Skin epidermis (tissue), 12 donors: ENCODE measurements at regions not wholly inside any gene's neighbourhood (a gene's known extent, or its start where the extent isn't known, plus 50 kb on each side); places are given as distances from the start of the nearest gene placed in this dataset.

ENCODE experiments used
- H3K27ac ChIP-seq, 21 experiments: fragments of 200-600 bp; sonication (generic) in 11 of 21; one replicate each; pipeline ENCODE4 v1.5.0; 2020; ENCODE audit warnings: mild to moderate bottlenecking in 3 of 21, inconsistent platforms in 2 of 21, moderate library complexity in 2 of 21
- H3K4me3 ChIP-seq, 7 experiments: fragments of 200-600 bp; sonication (generic) in 2 of 7; one replicate each; pipeline ENCODE4 v1.5.0; 2020; ENCODE audit warnings: inconsistent platforms in 2 of 7, mild to moderate bottlenecking in 2 of 7, moderate library complexity in 1 of 7

DNA sequence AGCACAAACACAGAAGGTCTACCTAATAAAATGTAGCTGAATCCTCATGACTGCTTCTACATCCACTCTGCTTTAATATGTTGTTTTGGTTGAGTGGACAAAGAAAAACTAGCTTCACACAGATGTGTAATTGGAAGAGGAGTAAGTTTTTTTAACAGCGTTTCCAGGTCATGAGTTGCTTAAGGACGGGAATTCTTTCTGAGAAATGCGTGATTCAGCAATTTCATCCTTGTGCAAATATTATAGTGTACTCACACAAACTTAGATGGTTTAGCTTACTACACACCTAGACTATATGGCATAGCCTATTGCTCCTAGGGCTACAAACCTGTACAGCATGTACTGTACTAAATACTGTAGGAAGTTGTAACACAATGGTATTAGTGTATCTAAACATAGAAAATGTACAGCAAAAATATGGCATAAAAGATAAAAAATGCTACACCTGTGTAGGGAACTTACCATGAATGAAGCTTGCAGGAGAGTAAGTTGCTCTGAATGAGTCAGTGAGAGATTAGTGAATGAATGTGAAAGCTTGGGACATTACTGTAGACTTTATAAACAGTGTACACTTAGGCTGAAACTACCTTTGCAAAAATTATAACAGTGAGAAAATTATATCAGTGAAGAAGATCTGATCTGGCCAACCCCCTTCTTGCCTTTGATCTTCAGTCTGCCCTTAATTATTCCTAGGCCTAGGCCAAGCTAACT is 70.8 kb upstream of the IL15 start:
- Histone ChIP-seq H3K4me3 (no peak overlapping the region), H3K27ac (no peak overlapping the region)

DNA sequence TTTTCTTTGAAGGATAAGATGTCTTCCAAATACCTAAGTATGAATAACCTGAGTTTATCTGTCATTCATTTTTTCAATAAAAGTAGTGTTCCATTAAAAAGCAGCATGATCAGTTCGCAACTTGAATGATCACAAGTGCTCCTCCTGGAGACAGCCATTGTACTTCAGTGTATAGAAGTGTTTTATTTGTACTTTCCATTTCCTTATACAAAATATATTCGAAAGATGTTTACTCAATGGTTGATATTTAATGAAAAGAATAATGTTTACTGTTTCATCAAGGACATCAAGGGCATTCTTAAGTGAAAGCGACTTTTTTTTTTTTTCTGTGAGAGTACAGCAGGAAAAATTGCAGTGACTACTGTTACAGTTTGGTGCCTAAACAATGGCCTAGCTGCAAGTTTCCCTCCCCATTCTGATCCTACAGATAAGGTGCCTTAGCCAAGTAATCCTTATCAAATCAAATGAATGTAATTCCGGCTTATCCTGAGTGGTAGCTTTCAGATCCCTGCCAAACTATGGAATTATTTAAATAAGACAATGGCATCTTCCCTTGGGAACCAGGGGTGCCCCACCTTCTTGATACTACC is 69.0 kb upstream of the IL15 start:
- Histone ChIP-seq H3K27ac (no peak overlapping the region), H3K4me3 (no peak overlapping the region)

DNA sequence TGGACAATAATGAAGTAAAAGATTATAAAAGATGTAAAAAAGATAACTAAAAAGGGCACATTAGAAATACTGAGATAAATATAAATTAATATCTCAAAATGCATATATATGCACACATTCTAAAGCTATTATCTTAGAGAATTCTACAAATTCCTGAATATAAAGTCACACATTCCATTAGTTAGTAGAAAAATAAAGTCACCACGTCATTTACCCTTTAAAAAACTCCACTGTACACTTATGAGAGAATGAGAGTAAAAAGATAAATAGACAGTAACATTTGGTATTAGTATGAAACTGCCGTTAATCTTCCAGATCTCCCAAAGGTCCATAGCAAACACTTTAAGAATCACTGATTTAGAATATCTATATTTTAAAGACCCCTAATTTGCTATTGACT is 67.2 kb upstream of the IL15 start:
- no peak overlapping the region for H3K27ac ChIP-seq
- H3K4me3 ChIP-seq, result no peak overlapping the region

DNA sequence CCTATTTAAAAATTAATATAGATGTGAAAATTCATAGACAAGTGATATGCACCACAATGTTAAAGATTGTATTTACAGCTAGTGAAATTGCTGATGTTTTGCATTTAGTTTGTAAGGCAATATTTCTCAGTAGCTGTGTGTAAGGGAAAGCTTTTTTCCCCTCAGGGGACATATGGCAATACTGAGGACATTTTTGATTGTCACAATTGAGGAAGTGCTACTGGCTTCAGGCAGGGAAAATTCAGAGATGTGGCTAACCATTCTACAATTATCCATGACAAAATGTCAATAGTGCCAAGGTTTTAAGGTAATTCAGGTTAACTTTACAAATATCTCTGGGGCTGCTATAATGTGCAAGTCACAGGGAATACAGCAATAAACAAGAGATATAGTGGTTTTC is 66.1 kb upstream of the IL15 start:
- Histone ChIP-seq H3K27ac (no peak overlapping the region), H3K4me3 (no peak overlapping the region)

DNA sequence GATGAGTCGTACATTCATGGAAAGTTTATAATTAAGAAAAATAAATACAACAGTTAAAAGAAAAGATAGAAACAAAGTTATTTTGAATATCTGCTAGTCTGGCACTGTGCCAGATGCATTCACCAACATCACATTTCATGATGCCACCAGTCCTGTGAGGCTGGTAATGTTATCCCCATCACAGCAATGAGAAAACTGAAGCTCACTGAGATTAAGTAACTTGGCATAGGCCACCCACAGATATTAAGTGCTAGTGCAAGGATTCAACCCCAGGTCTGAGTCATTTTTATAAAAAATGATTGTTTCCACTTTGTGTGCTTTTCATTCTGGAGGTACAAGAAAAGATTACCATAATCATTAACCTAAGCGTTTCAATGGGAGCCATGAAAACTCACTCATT is 65.0 kb upstream of the IL15 start:
- Histone ChIP-seq H3K27ac (no peak overlapping the region), H3K4me3 (no peak overlapping the region)

DNA sequence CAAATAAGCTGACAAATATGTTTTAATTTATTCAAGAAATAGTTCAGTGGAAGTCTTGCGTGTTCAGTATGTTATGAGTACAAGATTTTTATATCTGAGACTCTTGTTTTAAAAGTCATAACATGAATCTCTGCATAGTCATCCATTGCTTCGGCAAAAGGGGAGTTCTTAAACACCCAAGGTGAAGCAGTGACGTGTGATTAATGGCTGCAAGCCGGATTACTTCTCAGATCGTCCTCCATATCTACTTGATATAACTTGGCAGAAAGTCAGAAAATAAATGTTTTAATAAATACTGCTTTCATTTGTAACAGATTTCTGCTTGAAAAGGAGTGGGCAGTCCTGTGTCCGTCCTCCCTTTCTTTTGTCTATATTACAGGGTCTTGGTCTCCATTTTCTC is 64.6 kb upstream of the IL15 start:
- Histone ChIP-seq H3K27ac (no peak overlapping the region), H3K4me3 (no peak overlapping the region)

DNA sequence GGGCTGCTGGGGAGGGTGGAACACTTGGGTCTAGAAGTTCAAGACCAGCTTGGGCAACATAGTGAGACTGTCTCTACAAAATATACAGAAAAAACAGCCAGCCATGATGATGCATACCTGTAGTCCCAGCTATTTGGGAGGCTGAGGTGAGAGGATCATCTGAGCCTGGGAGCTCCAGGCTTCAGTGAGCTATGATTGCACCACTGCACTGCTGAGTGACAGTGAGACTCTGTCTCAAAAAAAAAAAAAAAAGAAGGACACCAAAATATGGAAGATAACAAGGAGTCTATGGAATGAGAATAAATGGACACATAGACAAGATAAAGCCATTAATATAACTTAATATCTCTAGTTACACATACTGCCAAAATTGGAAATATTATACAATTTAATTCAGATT is 62.7 kb upstream of the IL15 start:
- H3K27ac ChIP-seq, result no peak overlapping the region
- no peak overlapping the region for H3K4me3 ChIP-seq

DNA sequence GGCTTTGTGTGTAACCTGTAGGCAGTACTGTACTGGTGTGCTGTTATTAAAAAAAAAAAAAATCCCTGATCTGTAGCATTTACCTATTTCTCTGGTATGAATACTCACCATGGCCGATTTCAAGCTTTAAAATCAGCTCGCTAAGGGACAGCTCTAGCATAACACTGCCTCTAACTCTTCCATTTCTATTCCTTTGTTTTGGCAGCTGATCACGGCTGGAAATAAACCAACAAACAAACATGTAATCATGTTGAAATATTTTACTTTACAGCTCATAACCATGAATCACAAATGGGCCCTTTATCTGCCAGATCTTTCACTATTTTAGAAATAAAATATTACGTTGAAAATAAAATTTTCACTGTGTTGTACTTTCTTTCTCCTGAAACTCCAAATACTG is 60.5 kb upstream of the IL15 start:
- no peak overlapping the region for H3K27ac ChIP-seq
- H3K4me3 ChIP-seq, result no peak overlapping the region

DNA sequence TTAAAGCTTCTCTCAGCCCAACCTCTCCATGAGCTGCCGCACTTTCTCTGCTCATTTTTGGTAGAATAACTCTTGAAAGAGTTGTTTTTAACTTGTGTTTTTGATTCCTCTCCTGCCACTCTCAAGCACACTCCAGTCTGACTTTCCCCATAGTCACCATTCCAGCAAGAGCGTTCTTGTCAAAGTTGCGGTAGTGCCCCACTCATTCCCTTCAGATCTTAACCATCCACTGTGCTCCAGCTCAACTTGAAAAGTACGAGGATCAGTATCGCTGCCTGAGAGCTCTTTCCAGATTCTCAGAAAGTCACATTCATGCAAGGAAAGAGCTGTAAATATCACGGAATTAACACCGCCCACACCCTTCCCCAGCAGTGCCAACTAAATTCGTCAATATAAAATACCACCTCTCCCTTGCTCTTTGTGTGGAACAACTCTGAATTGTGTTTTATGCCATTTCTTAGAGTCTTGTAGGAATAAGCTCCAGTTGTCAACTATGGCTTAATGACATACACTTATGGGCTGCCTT is 59.7 kb upstream of the IL15 start:
- Histone ChIP-seq H3K27ac (no peak overlapping the region), H3K4me3 (no peak overlapping the region)

DNA sequence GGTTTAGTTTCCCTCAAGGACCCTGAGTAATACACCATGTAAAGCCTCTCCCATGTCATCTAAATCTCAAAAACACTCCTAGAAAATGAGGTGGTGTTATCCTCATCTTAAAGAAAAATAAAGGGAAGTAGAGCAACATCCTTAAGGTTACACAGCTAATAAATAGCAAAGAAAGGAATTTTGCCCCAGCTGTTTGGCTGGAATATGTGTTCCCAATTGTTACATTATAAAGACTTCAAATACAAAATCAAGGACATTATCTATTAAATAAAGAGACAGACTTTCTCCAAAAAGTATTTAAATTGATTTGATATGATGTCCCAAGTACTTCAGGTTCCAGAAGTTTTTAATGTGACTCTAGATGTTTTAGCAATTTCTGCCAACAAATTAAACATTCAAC is 57.9 kb upstream of the IL15 start:
- Histone ChIP-seq H3K4me3 (no peak overlapping the region), H3K27ac (no peak overlapping the region)

DNA sequence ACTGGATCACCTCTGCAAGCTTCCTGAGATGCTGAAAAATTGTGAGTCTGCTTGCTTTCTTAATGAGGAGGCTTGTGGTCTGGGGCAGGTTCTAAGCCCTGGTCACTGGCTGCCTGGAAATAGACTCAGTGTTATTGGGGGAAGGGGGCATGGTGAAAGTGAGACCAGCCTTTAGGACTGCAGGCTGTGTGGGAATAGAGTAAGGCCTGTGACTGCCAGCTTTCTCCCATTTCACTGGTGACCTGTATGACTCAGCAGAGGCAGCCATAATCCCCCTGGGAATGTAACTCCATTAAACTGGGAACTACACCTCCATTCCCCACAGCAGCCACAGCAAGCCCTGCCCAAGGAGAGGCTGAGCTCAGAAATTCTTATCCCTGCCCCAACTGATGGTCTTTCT is 55.9 kb upstream of the IL15 start:
- Histone ChIP-seq H3K27ac (no peak overlapping the region), H3K4me3 (no peak overlapping the region)
